IMR-90 (cell line): ENCODE measurements at regions not wholly inside any gene's neighbourhood (a gene's known extent, or its start where the extent isn't known, plus 50 kb on each side); places are given as distances from the start of the nearest gene placed in this dataset.

Experiments used
- ATAC-seq: fragments of 200-7000 bp; cut with Tn5 transposase; 2 replicates; pipeline ENCODE4 v1.9.1; 2020; ENCODE audit warnings: low read depth, mild to moderate bottlenecking, moderate library complexity
- BruUV-seq: library from RNA; stranded (reverse); fragments of 400-500 nt; replicated peaks from 2 replicates; lab custom pipeline; 2021; lab: Mats Ljungman, UMichigan
- CTCF ChIA-PET: fragments of 300-600 bp; formaldehyde crosslinking; extraction: SDS; loops from one replicate; lab custom pipeline; 2021; ENCODE audit warnings: antibody characterized with exemption; lab: Yijun Ruan, JAX
- POLR2A ChIA-PET: fragments of 300-600 bp; sonication (Branson Sonifier 250); formaldehyde crosslinking; loops from one replicate; lab custom pipeline; 2022; ENCODE audit warnings: antibody characterized with exemption; ENCODE audit not compliant: unreplicated experiment; lab: Charles Lee
- DNase-seq: peaks from one replicate; pipeline ENCODE4 v3.0.0; 2013
- H2AFZ ChIP-seq: replicated peaks from 2 replicates; pipeline ENCODE3; 2013; ENCODE audit warnings: low read length, mild to moderate bottlenecking; ENCODE audit not compliant: poor library complexity
- H2AK5ac ChIP-seq: 2 replicates; pipeline ENCODE4 v1.6.1; 2013; ENCODE audit warnings: low read depth, low read length, inconsistent platforms
- H2AK9ac ChIP-seq: replicated peaks from 2 replicates; pipeline ENCODE3; 2013; ENCODE audit warnings: mild to moderate bottlenecking, low read depth, low read length, moderate library complexity; ENCODE audit not compliant: poor library complexity
- H2BK120ac ChIP-seq: 2 replicates; pipeline ENCODE4 v1.6.1; 2013; ENCODE audit warnings: low read depth, low read length, inconsistent platforms
- H2BK15ac ChIP-seq: 3 replicates; pipeline ENCODE4 v1.6.1; 2013; ENCODE audit warnings: low read depth, low read length, inconsistent platforms
- H2BK20ac ChIP-seq: 2 replicates; pipeline ENCODE4 v1.6.1; 2013; ENCODE audit warnings: low read depth, mild to moderate bottlenecking, inconsistent platforms, low read length, moderate library complexity
- H2BK5ac ChIP-seq: 2 replicates; pipeline ENCODE4 v1.6.1; 2013; ENCODE audit warnings: mild to moderate bottlenecking, low read depth, low read length, inconsistent platforms; ENCODE audit not compliant: poor library complexity, severe bottlenecking
- H3K14ac ChIP-seq: replicated peaks from 2 replicates; pipeline ENCODE4 v1.6.1; 2013; ENCODE audit warnings: low read depth, low read length, inconsistent platforms
- H3K18ac ChIP-seq: 2 replicates; pipeline ENCODE4 v1.6.1; 2013; ENCODE audit warnings: low read depth, low read length, control low read depth
- H3K23ac ChIP-seq: 2 replicates; pipeline ENCODE4 v1.6.1; 2013; ENCODE audit warnings: low read depth, low read length, inconsistent platforms
- H3K27ac ChIP-seq: 2 replicates; pipeline ENCODE4 v1.5.1; 2013; ENCODE audit warnings: mild to moderate bottlenecking, control low read depth, low read length; ENCODE audit not compliant: insufficient read depth
- H3K27me3 ChIP-seq: 2 replicates; pipeline ENCODE4 v1.6.1; 2013; ENCODE audit warnings: low read length; ENCODE audit not compliant: control insufficient read depth, insufficient read depth
- H3K36me3 ChIP-seq: 2 replicates; pipeline ENCODE4 v1.6.1; 2013; ENCODE audit warnings: low read length, mixed read lengths; ENCODE audit not compliant: control insufficient read depth, insufficient read depth
- H3K4ac ChIP-seq: 2 replicates; pipeline ENCODE4 v1.6.1; 2013; ENCODE audit warnings: low read depth, low read length, inconsistent platforms
- H3K4me1 ChIP-seq: 2 replicates; pipeline ENCODE4 v1.6.1; 2013; ENCODE audit warnings: low read length, mixed read lengths; ENCODE audit not compliant: control insufficient read depth, insufficient read depth
- H3K4me2 ChIP-seq: 2 replicates; pipeline ENCODE4 v1.6.1; 2013; ENCODE audit warnings: low read depth, mild to moderate bottlenecking, control low read depth, low read length, moderate library complexity
- H3K4me3 ChIP-seq: 2 replicates; pipeline ENCODE4 v1.5.1; 2013; ENCODE audit warnings: low read depth, mild to moderate bottlenecking, control low read depth, low read length, moderate library complexity; ENCODE audit not compliant: insufficient read depth
- H3K56ac ChIP-seq: 2 replicates; pipeline ENCODE4 v1.6.1; 2013; ENCODE audit warnings: low read length, inconsistent platforms; ENCODE audit not compliant: insufficient read depth; ENCODE audit errors: extremely low read depth
- H3K79me1 ChIP-seq, 2 experiments: 2 replicates each; pipeline ENCODE4 v1.6.1; 2013; ENCODE audit warnings: low read length in 2 of 2, inconsistent platforms in 1 of 2, low read depth in 1 of 2
- H3K9ac ChIP-seq: 2 replicates; pipeline ENCODE4 v1.6.1; 2013; ENCODE audit warnings: low read depth, low read length, control low read depth
- H3K9me1 ChIP-seq: 2 replicates; pipeline ENCODE4 v1.6.1; 2013; ENCODE audit warnings: low read length, inconsistent platforms; ENCODE audit not compliant: insufficient read depth
- H3K9me3 ChIP-seq: 2 replicates; pipeline ENCODE4 v1.6.1; 2013; ENCODE audit warnings: low read length; ENCODE audit not compliant: control insufficient read depth, insufficient read depth
- H4K20me1 ChIP-seq: 2 replicates; pipeline ENCODE4 v1.6.1; 2013; ENCODE audit warnings: low read length, inconsistent platforms; ENCODE audit not compliant: insufficient read depth
- H4K5ac ChIP-seq: 2 replicates; pipeline ENCODE4 v1.6.1; 2013; ENCODE audit warnings: mild to moderate bottlenecking, low read depth, low read length, control low read depth
- H4K8ac ChIP-seq, 2 experiments: 2 replicates each; pipeline ENCODE4 v1.6.1; 2013; ENCODE audit warnings: low read depth in 2 of 2, low read length in 2 of 2, control low read depth in 1 of 2, inconsistent platforms in 1 of 2
- H4K91ac ChIP-seq: 2 replicates; pipeline ENCODE4 v1.6.1; 2013; ENCODE audit warnings: low read depth, low read length, inconsistent platforms; ENCODE audit not compliant: insufficient read depth
- BHLHE40 ChIP-seq: fragments of 150-350 bp; IDR thresholded peaks from 2 replicates; pipeline ENCODE4 v1.6.1; 2016; ENCODE audit warnings: mild to moderate bottlenecking, low read depth, low read length
- CEBPB ChIP-seq: IDR thresholded peaks from 2 replicates; pipeline ENCODE4 v1.6.1; 2012; ENCODE audit warnings: low read depth, low read length, improper control_type of control experiment
- CHD1 ChIP-seq: IDR thresholded peaks from 2 replicates; pipeline ENCODE4 v1.6.1; 2012; ENCODE audit warnings: low read depth, low read length, improper control_type of control experiment
- FOS ChIP-seq: fragments of 150-350 bp; IDR thresholded peaks from 2 replicates; pipeline ENCODE4 v1.6.1; 2016; ENCODE audit warnings: low read depth, low read length
- MAFK ChIP-seq: IDR thresholded peaks from 2 replicates; pipeline ENCODE4 v1.6.1; 2012; ENCODE audit warnings: low read depth, low read length, improper control_type of control experiment
- MAZ ChIP-seq: IDR thresholded peaks from 2 replicates; pipeline ENCODE4 v1.6.1; 2012; ENCODE audit warnings: low read depth, mild to moderate bottlenecking, low read length, improper control_type of control experiment, moderate library complexity, borderline replicate concordance
- MXI1 ChIP-seq: IDR thresholded peaks from 2 replicates; pipeline ENCODE4 v1.6.1; 2012; ENCODE audit warnings: low read depth, mild to moderate bottlenecking, low read length, moderate library complexity, borderline replicate concordance
- NFE2L2 ChIP-seq: fragments of 150-350 bp; IDR thresholded peaks from 2 replicates; pipeline ENCODE4 v1.6.1; 2016; ENCODE audit warnings: low read depth, mild to moderate bottlenecking, low read length
- POLR2A ChIP-seq: IDR thresholded peaks from 2 replicates; pipeline ENCODE4 v1.6.1; 2012; ENCODE audit warnings: mild to moderate bottlenecking, low read depth, low read length
- RAD21 ChIP-seq: IDR thresholded peaks from 2 replicates; pipeline ENCODE4 v1.6.1; 2012; ENCODE audit warnings: low read length, improper control_type of control experiment
- RCOR1 ChIP-seq: IDR thresholded peaks from 2 replicates; pipeline ENCODE4 v1.6.1; 2012; ENCODE audit warnings: mild to moderate bottlenecking, low read length, improper control_type of control experiment; ENCODE audit not compliant: insufficient replicate concordance
- RFX5 ChIP-seq: IDR thresholded peaks from 2 replicates; pipeline ENCODE4 v1.8.0; 2012; ENCODE audit warnings: low read depth, mild to moderate bottlenecking, low read length, moderate library complexity
- SMC3 ChIP-seq: fragments of 150-350 bp; IDR thresholded peaks from 2 replicates; pipeline ENCODE4 v1.6.1; 2016; ENCODE audit warnings: low read depth, mild to moderate bottlenecking, antibody characterized with exemption, low read length, moderate library complexity
- WGBS, 2 experiments: methylation state at CpG; one replicate each; pipeline versions ENCODE4 v1.1.5 to v1.1.7; 2013; ENCODE audit warnings: missing lambda C conversion rate in 2 of 2; ENCODE audit not compliant: insufficient read length in 1 of 2; ENCODE audit errors: extremely low coverage in 2 of 2; 5-methylcytosine and 5-hydroxymethylcytosine counted together
- dilution Hi-C: fragments of 300-500 bp; cut with HindIII; formaldehyde crosslinking; loops from one replicate; pipeline ENCODE4 v1.14.3; 2018; ENCODE audit warnings: low sequenced_read_pairs; ENCODE audit not compliant: unreplicated experiment
- in situ Hi-C: fragments of 300-500 bp; cut with MboI; formaldehyde crosslinking; loops from 3 replicates; pipeline ENCODE4 v1.14.3; 2019; ENCODE audit warnings: low sequenced_read_pairs, inconsistent platforms, mixed read lengths
- intact Hi-C: fragments of 100-400 bp; cut with micrococcal nuclease; formaldehyde crosslinking; loops from 2 replicates; pipeline ENCODE4 v1.10.0; 2022
- TF ChIP-seq, protein P1 (sequence below): fragments of 150-350 bp; IDR thresholded peaks from 2 replicates; pipeline ENCODE4 v1.6.1; 2016; ENCODE audit warnings: low read depth, mild to moderate bottlenecking, low read length, moderate library complexity, borderline replicate concordance
- TF ChIP-seq, protein P2 (sequence below): fragments of 150-350 bp; IDR thresholded peaks from 2 replicates; pipeline ENCODE4 v1.6.1; 2017; ENCODE audit warnings: mild to moderate bottlenecking, antibody characterized with exemption, low read length, low read depth
- TF ChIP-seq, protein P3 (sequence below): conservative IDR thresholded peaks from 2 replicates; pipeline ENCODE4 v1.5.1; 2012; ENCODE audit warnings: mild to moderate bottlenecking, low read depth, low read length, improper control_type of control experiment

- Histone ChIP-seq H4K5ac (no peak overlapping the region), H3K36me3 (no peaks in the 10 kb centered on the region), H3K4me3 (no peak overlapping the region), H2AFZ (no peak overlapping the region), H3K27me3 (no peaks in the 10 kb centered on the region), H2BK20ac (no peak overlapping the region), H3K4me2 (no peak overlapping the region), H3K9me1 (no peaks in the 10 kb centered on the region), H3K9me3 (peaks cover 42% of the 10 kb centered on the region), H3K18ac (no peak overlapping the region), H3K14ac (no peak overlapping the region), H4K91ac (no peak overlapping the region), H2AK9ac (no peak overlapping the region), H3K9ac (no peak overlapping the region), H4K8ac (no peak overlapping the region), H3K4ac (no peak overlapping the region), H3K23ac (no peak overlapping the region), H2AK5ac (no peak overlapping the region), H3K4me1 (no peaks in the 10 kb centered on the region), H4K20me1 (no peaks in the 10 kb centered on the region), H2BK5ac (no peak overlapping the region), H2BK15ac (no peak overlapping the region), H2BK120ac (no peak overlapping the region), H3K79me1 (no peaks in the 10 kb centered on the region), H3K56ac (no peak overlapping the region), H3K27ac (no peak overlapping the region)
- TF ChIP-seq NFE2L2 (no peak), CHD1 (no peak), MXI1 (no peak), RFX5 (no peak), RAD21 (no peak), CEBPB (no peak), MAZ (no peak), BHLHE40 (no peak), POLR2A (no peak), RCOR1 (no peak), FOS (no peak), MAFK (no peak), SMC3 (no peak)
- TF ChIP-seq, protein P1, sequence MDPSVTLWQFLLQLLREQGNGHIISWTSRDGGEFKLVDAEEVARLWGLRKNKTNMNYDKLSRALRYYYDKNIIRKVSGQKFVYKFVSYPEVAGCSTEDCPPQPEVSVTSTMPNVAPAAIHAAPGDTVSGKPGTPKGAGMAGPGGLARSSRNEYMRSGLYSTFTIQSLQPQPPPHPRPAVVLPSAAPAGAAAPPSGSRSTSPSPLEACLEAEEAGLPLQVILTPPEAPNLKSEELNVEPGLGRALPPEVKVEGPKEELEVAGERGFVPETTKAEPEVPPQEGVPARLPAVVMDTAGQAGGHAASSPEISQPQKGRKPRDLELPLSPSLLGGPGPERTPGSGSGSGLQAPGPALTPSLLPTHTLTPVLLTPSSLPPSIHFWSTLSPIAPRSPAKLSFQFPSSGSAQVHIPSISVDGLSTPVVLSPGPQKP: no peak
- TF ChIP-seq, protein P2, sequence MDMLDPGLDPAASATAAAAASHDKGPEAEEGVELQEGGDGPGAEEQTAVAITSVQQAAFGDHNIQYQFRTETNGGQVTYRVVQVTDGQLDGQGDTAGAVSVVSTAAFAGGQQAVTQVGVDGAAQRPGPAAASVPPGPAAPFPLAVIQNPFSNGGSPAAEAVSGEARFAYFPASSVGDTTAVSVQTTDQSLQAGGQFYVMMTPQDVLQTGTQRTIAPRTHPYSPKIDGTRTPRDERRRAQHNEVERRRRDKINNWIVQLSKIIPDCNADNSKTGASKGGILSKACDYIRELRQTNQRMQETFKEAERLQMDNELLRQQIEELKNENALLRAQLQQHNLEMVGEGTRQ: no peak
- TF ChIP-seq, protein P3, sequence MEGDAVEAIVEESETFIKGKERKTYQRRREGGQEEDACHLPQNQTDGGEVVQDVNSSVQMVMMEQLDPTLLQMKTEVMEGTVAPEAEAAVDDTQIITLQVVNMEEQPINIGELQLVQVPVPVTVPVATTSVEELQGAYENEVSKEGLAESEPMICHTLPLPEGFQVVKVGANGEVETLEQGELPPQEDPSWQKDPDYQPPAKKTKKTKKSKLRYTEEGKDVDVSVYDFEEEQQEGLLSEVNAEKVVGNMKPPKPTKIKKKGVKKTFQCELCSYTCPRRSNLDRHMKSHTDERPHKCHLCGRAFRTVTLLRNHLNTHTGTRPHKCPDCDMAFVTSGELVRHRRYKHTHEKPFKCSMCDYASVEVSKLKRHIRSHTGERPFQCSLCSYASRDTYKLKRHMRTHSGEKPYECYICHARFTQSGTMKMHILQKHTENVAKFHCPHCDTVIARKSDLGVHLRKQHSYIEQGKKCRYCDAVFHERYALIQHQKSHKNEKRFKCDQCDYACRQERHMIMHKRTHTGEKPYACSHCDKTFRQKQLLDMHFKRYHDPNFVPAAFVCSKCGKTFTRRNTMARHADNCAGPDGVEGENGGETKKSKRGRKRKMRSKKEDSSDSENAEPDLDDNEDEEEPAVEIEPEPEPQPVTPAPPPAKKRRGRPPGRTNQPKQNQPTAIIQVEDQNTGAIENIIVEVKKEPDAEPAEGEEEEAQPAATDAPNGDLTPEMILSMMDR: no peak
- no TSS peak for BruUV-seq
- no peak for DNase-seq
- ATAC-seq: no peak
- intact Hi-C loops: no loop called here
- CTCF ChIA-PET: no interaction called here
- in situ Hi-C loops: no loop called here
- POLR2A ChIA-PET: no interaction called here
- WGBS, 2 experiments: 87% methylated on average over 12 of the region's 17 CpGs; no CpG with 5 or more reads in 1 of the 2 experiments
- dilution Hi-C loops: no loop called here
Observed at GRCh38 chr5:2181557-2181956, 298.8 kb upstream of the IRX4 start.
